ENCODE measurements at regions not wholly inside any gene's neighbourhood (a gene's known extent, or its start where the extent isn't known, plus 50 kb on each side); places are given as distances from the start of the nearest gene placed in this dataset.

- TF ChIP-seq, protein P1, sequence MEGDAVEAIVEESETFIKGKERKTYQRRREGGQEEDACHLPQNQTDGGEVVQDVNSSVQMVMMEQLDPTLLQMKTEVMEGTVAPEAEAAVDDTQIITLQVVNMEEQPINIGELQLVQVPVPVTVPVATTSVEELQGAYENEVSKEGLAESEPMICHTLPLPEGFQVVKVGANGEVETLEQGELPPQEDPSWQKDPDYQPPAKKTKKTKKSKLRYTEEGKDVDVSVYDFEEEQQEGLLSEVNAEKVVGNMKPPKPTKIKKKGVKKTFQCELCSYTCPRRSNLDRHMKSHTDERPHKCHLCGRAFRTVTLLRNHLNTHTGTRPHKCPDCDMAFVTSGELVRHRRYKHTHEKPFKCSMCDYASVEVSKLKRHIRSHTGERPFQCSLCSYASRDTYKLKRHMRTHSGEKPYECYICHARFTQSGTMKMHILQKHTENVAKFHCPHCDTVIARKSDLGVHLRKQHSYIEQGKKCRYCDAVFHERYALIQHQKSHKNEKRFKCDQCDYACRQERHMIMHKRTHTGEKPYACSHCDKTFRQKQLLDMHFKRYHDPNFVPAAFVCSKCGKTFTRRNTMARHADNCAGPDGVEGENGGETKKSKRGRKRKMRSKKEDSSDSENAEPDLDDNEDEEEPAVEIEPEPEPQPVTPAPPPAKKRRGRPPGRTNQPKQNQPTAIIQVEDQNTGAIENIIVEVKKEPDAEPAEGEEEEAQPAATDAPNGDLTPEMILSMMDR (IDR thresholded peaks at IDR 0.05; ENCODE audit: insufficient read depth, low read length, poor library complexity, severe bottlenecking): no peak
- no peak for TF ChIP-seq EZH2phosphoT487 (conservative IDR thresholded peaks at IDR 0.05; ENCODE audit: low read length)
Observed at GRCh38 chr16:59123479-59123878, 389.4 kb upstream of the GOT2 start.

Measured in SU-DHL-6 (cell line).